MCF 10A (cell line): ENCODE measurements at regions not wholly inside any gene's neighbourhood (a gene's known extent, or its start where the extent isn't known, plus 50 kb on each side); places are given as distances from the start of the nearest gene placed in this dataset.

Source experiments
- BruUV-seq: library from RNA; stranded (reverse); fragments of 400-500 nt; replicated peaks from 2 replicates; lab custom pipeline; 2021; lab: Mats Ljungman, UMichigan
- CTCF ChIA-PET: fragments of 300-600 bp; sonication (Branson Sonifier 250); formaldehyde crosslinking; extraction: SDS; loops from one replicate; lab custom pipeline; 2021; ENCODE audit warnings: antibody characterized with exemption, inconsistent platforms; lab: Yijun Ruan, JAX
- POLR2A ChIA-PET: fragments of 300-600, 350-650 bp; sonication (Branson Sonifier 250); formaldehyde crosslinking; extraction: SDS; loops from one replicate; lab custom pipeline; 2020; ENCODE audit warnings: antibody characterized with exemption, inconsistent platforms; lab: Yijun Ruan, JAX
- DNase-seq: peaks from one replicate; pipeline ENCODE4 v3.0.0-alpha.2; 2018; ENCODE audit not compliant: unreplicated experiment
- H3K27ac Mint-ChIP-seq: one replicate; pipeline ENCODE4 v1.8.0; 2022; ENCODE audit warnings: mild to moderate bottlenecking, low read depth, mixed read lengths; ENCODE audit not compliant: unreplicated experiment
- H3K27me3 Mint-ChIP-seq: one replicate; pipeline ENCODE4 v1.8.0; 2022; ENCODE audit warnings: mixed read lengths; ENCODE audit not compliant: insufficient read depth, unreplicated experiment
- H3K36me3 Mint-ChIP-seq: one replicate; pipeline ENCODE4 v1.8.0; 2022; ENCODE audit warnings: mild to moderate bottlenecking, moderate library complexity, mixed read lengths; ENCODE audit not compliant: insufficient read depth, unreplicated experiment
- H3K4me1 Mint-ChIP-seq: one replicate; pipeline ENCODE4 v1.8.0; 2022; ENCODE audit warnings: mixed read lengths; ENCODE audit not compliant: insufficient read depth, unreplicated experiment
- H3K4me3 Mint-ChIP-seq: one replicate; pipeline ENCODE4 v1.8.0; 2022; ENCODE audit warnings: mild to moderate bottlenecking, moderate library complexity, mixed read lengths; ENCODE audit not compliant: unreplicated experiment
- H3K9me3 Mint-ChIP-seq: one replicate; pipeline ENCODE4 v1.8.0; 2022; ENCODE audit warnings: mixed read lengths; ENCODE audit not compliant: unreplicated experiment
- CTCF ChIP-seq: fragments of 200-600 bp; IDR thresholded peaks from one replicate; pipeline ENCODE4 v1.8.0; 2022; ENCODE audit warnings: antibody characterized with exemption, mild to moderate bottlenecking; ENCODE audit not compliant: unreplicated experiment
- intact Hi-C: fragments of 100-400 bp; cut with micrococcal nuclease; formaldehyde crosslinking; loops from 2 replicates; pipeline ENCODE4 v1.14.1; 2022

- ChIA-PET CTCF (no interaction called here), POLR2A (no interaction called here)
- Mint-ChIP-seq H3K36me3 (no peaks in the 10 kb centered on the region), H3K27me3 (no peaks in the 10 kb centered on the region), H3K4me3 (no peak overlapping the region), H3K27ac (no peak overlapping the region), H3K9me3 (no peaks in the 10 kb centered on the region), H3K4me1 (peaks cover 6% of the 10 kb centered on the region)
- no peak for TF ChIP-seq CTCF
- BruUV-seq = no TSS peak
- DNase-seq = no peak
- intact Hi-C loops = loop anchor here (5.0 kb wide), 1 partner anchor 512 kb away; the partner anchor contains the start of gene FGFR2
Measured at GRCh38 chr10:121085367-121085766, 234.2 kb downstream of the WDR11 start.

GRCh38 chr10:121087129-121087528 is 236.0 kb downstream of the WDR11 start:
- TF ChIP-seq CTCF = no peak
- H3K27ac Mint-ChIP-seq = no peak overlapping the region
- no peaks in the 10 kb centered on the region for H3K27me3 Mint-ChIP-seq
- ChIA-PET CTCF (interaction anchor here (0.6 kb wide), 2 partner anchors 415 to 509 kb away, joined by 3 to 4 read pairs; no protein-coding TSS in a partner anchor), POLR2A (interaction anchor here (2.2 kb wide), 1 partner anchor 10 kb away, joined by 7 read pairs; no protein-coding TSS in a partner anchor)
- BruUV-seq = no TSS peak
- no peaks in the 10 kb centered on the region for H3K9me3 Mint-ChIP-seq
- H3K36me3 Mint-ChIP-seq = no peaks in the 10 kb centered on the region
- peaks cover 14% of the 10 kb centered on the region for H3K4me1 Mint-ChIP-seq
- intact Hi-C loops = loop anchor here (5.0 kb wide), 1 partner anchor 510 kb away; the partner anchor contains the start of gene FGFR2
- no peak for DNase-seq
- H3K4me3 Mint-ChIP-seq = no peak overlapping the region

- H3K27me3 Mint-ChIP-seq = no peaks in the 10 kb centered on the region
- ChIA-PET CTCF (interaction anchor here (0.6 to 1.4 kb wide), 11 partner anchors 8 to 1337 kb away, joined by 3 to 4 read pairs (median 4); no protein-coding TSS in a partner anchor), POLR2A (interaction anchor here (2.2 kb wide), 1 partner anchor 9 kb away, joined by 7 read pairs; no protein-coding TSS in a partner anchor)
- H3K9me3 Mint-ChIP-seq = no peaks in the 10 kb centered on the region
- H3K36me3 Mint-ChIP-seq = no peaks in the 10 kb centered on the region
- no TSS peak for BruUV-seq
- no peak for DNase-seq
- no peak overlapping the region for H3K27ac Mint-ChIP-seq
- TF ChIP-seq CTCF = no peak
- peaks cover 19% of the 10 kb centered on the region for H3K4me1 Mint-ChIP-seq
- H3K4me3 Mint-ChIP-seq = no peak overlapping the region
- intact Hi-C loops = loop anchor here (1.0 to 5.0 kb wide), 2 partner anchors 510 to 647 kb away; partner anchors contain the start of gene FGFR2
Measured at GRCh38 chr10:121087688-121088087, 236.5 kb downstream of the WDR11 start.

GRCh38 chr10:121088524-121088923 is 237.4 kb downstream of the WDR11 start:
- H3K36me3 Mint-ChIP-seq = no peaks in the 10 kb centered on the region
- DNase-seq = peak; percentile 36
- no peaks in the 10 kb centered on the region for H3K27me3 Mint-ChIP-seq
- peaks cover 21% of the 10 kb centered on the region for H3K4me1 Mint-ChIP-seq
- no peaks in the 10 kb centered on the region for H3K9me3 Mint-ChIP-seq
- no peak overlapping the region for H3K27ac Mint-ChIP-seq
- ChIA-PET POLR2A (interaction anchor here (2.2 kb wide), 1 partner anchor 9 kb away, joined by 7 read pairs; no protein-coding TSS in a partner anchor), CTCF (interaction anchor here (0.5 to 1.4 kb wide), 13 partner anchors 8 to 1338 kb away, joined by 3 to 4 read pairs (median 4); no protein-coding TSS in a partner anchor)
- BruUV-seq = no TSS peak
- intact Hi-C loops = loop anchor here (1.0 to 5.0 kb wide), 2 partner anchors 509 to 646 kb away; partner anchors contain the start of gene FGFR2
- H3K4me3 Mint-ChIP-seq = no peak overlapping the region
- TF ChIP-seq CTCF = peak; percentile 25
